Epithelial cell of proximal tubule (primary cell): ENCODE measurements at regions not wholly inside any gene's neighbourhood (a gene's known extent, or its start where the extent isn't known, plus 50 kb on each side); places are given as distances from the start of the nearest gene placed in this dataset.
A peak's percentile ranks its signal among the peaks of the same experiment; 100 is the strongest.

Source experiments
- DNase-seq: peaks from one replicate; pipeline ENCODE4 v3.0.0-alpha.2; 2011; ENCODE audit warnings: low read depth
- H3K4me3 ChIP-seq: 2 replicates; pipeline ENCODE4 v1.5.1; 2011; ENCODE audit warnings: low read depth, mild to moderate bottlenecking, low read length
- CTCF ChIP-seq: conservative IDR thresholded peaks from 2 replicates; pipeline ENCODE4 v1.5.1; 2012; ENCODE audit warnings: low read depth, mild to moderate bottlenecking, low read length

GRCh38 chr12:77615332-77615731 is 215.4 kb upstream of the NAV3 start:
- no peak for DNase-seq
- peak; percentile 55 for TF ChIP-seq CTCF
- H3K4me3 ChIP-seq, result no peak overlapping the region

GRCh38 chr12:77613411-77613810 is 217.3 kb upstream of the NAV3 start:
- H3K4me3 ChIP-seq, result no peak overlapping the region
- no peak for DNase-seq
- no peak for TF ChIP-seq CTCF

- no peak for TF ChIP-seq CTCF
- no peak for DNase-seq
- no peak overlapping the region for H3K4me3 ChIP-seq
Measured at GRCh38 chr12:77610446-77610845, 220.2 kb upstream of the NAV3 start.

GRCh38 chr12:77609016-77609415 is 221.7 kb upstream of the NAV3 start:
- H3K4me3 ChIP-seq, result no peak overlapping the region
- no peak for TF ChIP-seq CTCF

GRCh38 chr12:77608271-77608824 is 222.3 kb upstream of the NAV3 start:
- DNase-seq, result no peak
- TF ChIP-seq CTCF, result no peak
- H3K4me3 ChIP-seq, result no peak overlapping the region

More at GRCh38 chr12:77609016-77609415, 221.7 kb upstream of the NAV3 start:
- no peak for DNase-seq

- H3K4me3 ChIP-seq, result no peak overlapping the region
- no peak for TF ChIP-seq CTCF
- no peak for DNase-seq
Measured at GRCh38 chr12:77606348-77606747, 224.3 kb upstream of the NAV3 start.

- DNase-seq, result no peak
- no peak for TF ChIP-seq CTCF
- no peak overlapping the region for H3K4me3 ChIP-seq
Measured at GRCh38 chr12:77603946-77604345, 226.7 kb upstream of the NAV3 start.
